Tibial nerve (tissue), 4 donors: ENCODE measurements at regions not wholly inside any gene's neighbourhood (a gene's known extent, or its start where the extent isn't known, plus 50 kb on each side); places are given as distances from the start of the nearest gene placed in this dataset.

Experiments used
- CTCF ChIP-seq, 5 experiments: fragments of 200-600 bp in 3 of 5; fragments of 450-650 bp in 2 of 5; sonication (generic) in 3 of 5; IDR thresholded peaks; one replicate each; pipeline ENCODE4 v1.5.1; 2016 to 2019; ENCODE audit warnings: antibody characterized with exemption in 5 of 5, mild to moderate bottlenecking in 3 of 5, moderate library complexity in 2 of 5
- EP300 ChIP-seq, 2 donors: sonication (generic); formaldehyde crosslinking; IDR thresholded peaks; one replicate each; pipeline ENCODE4 v1.6.1; 2017; ENCODE audit warnings: antibody characterized with exemption in 2 of 2, mild to moderate bottlenecking in 1 of 2
- POLR2A ChIP-seq, 2 donors: fragments of 450-650 bp; IDR thresholded peaks; one replicate each; pipeline ENCODE4 v1.6.1; 2017; ENCODE audit warnings: antibody characterized with exemption in 2 of 2, mild to moderate bottlenecking in 2 of 2, moderate library complexity in 2 of 2

DNA sequence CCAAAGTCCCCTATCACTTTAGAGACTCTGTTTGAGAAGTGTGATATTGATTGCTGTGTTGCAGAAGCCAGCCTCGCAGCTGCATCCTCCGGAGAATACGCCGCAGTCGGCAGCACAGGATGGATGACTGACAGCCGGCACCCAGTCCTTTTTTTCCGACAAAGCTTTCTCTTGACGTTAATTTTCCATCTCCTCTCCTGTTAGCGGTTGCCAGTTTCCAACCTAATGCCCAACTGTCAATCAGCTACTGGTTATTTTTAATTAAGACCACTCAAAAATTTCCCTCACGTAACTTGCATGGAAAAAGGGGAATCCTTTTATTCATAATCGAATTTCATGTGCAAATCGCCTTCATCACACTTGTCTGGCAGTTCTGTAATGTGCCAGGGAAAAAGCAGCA, 953.9 kb downstream of the CDH11 start:
- no peak for TF ChIP-seq POLR2A (IDR thresholded peaks at IDR 0.05)
- TF ChIP-seq CTCF (IDR thresholded peaks at IDR 0.05): no peak
- TF ChIP-seq EP300 (IDR thresholded peaks at IDR 0.05): no peak
